Loucy (cell line): ENCODE measurements at regions not wholly inside any gene's neighbourhood (a gene's known extent, or its start where the extent isn't known, plus 50 kb on each side); places are given as distances from the start of the nearest gene placed in this dataset.

Experiments
- CTCF ChIP-seq: fragments of 200-600 bp; sonication (generic); conservative IDR thresholded peaks from 2 replicates; pipeline ENCODE4 v1.5.1; 2014; ENCODE audit warnings: mild to moderate bottlenecking, antibody characterized with exemption, low read length
- EZH2phosphoT487 ChIP-seq: fragments of 200-600 bp; IDR thresholded peaks from 2 replicates; pipeline ENCODE4 v1.6.1; 2018; ENCODE audit warnings: antibody characterized with exemption, mild to moderate bottlenecking, moderate library complexity, borderline replicate concordance

- TF ChIP-seq CTCF (no peak), EZH2phosphoT487 (no peak)
Observed at GRCh38 chr1:80751204-80751603, 1049.5 kb upstream of the ADGRL2 start.
